Neural progenitor cell (in vitro differentiated cells): ENCODE measurements at regions not wholly inside any gene's neighbourhood (a gene's known extent, or its start where the extent isn't known, plus 50 kb on each side); places are given as distances from the start of the nearest gene placed in this dataset.

Experiments used
- DNase-seq: peaks from one replicate; pipeline ENCODE4 v3.0.0-alpha.2; 2016; ENCODE audit warnings: low spot score
- H2AFZ ChIP-seq: fragments of 200-600 bp; sonication (generic); replicated peaks from 2 replicates; pipeline ENCODE4 v1.6.1; 2016; ENCODE audit warnings: antibody characterized with exemption
- H3F3A ChIP-seq: fragments of 200-600 bp; sonication (generic); 2 replicates; pipeline ENCODE4 v1.6.1; 2016; ENCODE audit warnings: antibody characterized with exemption, low read depth
- H3K27ac ChIP-seq: fragments of 200-600 bp; sonication (generic); 2 replicates; pipeline ENCODE4 v1.5.1; 2016; ENCODE audit warnings: mild to moderate bottlenecking
- H3K27me3 ChIP-seq: fragments of 200-600 bp; sonication (generic); 2 replicates; pipeline ENCODE4 v1.6.1; 2016; ENCODE audit warnings: mild to moderate bottlenecking, moderate library complexity
- H3K36me3 ChIP-seq: fragments of 200-600 bp; sonication (generic); 2 replicates; pipeline ENCODE4 v1.5.1; 2016
- H3K4me1 ChIP-seq: fragments of 200-600 bp; sonication (generic); 2 replicates; pipeline ENCODE4 v1.6.1; 2016; ENCODE audit warnings: mixed run types
- H3K4me2 ChIP-seq: fragments of 200-600 bp; sonication (generic); 2 replicates; pipeline ENCODE4 v1.6.1; 2016
- H3K4me3 ChIP-seq: fragments of 200-600 bp; sonication (generic); 2 replicates; pipeline ENCODE4 v1.5.1; 2016
- H3K79me2 ChIP-seq: fragments of 200-600 bp; sonication (generic); 2 replicates; pipeline ENCODE4 v1.6.1; 2016; ENCODE audit warnings: low read depth
- H3K9ac ChIP-seq: fragments of 200-600 bp; sonication (generic); 2 replicates; pipeline ENCODE4 v1.6.1; 2016
- H3K9me3 ChIP-seq: fragments of 200-600 bp; sonication (generic); 2 replicates; pipeline ENCODE4 v1.5.1; 2016; ENCODE audit warnings: low read depth
- H4K20me1 ChIP-seq: fragments of 200-600 bp; sonication (generic); 2 replicates; pipeline ENCODE4 v1.6.1; 2016; ENCODE audit warnings: low read depth
- H3K27ac Mint-ChIP-seq: 3 replicates; pipeline ENCODE4 v1.8.0; 2021; ENCODE audit warnings: mixed read lengths
- H3K27me3 Mint-ChIP-seq: 2 replicates; pipeline ENCODE4 v1.8.0; 2022; ENCODE audit warnings: low read depth, mild to moderate bottlenecking, inconsistent platforms, moderate library complexity, mixed read lengths; ENCODE audit not compliant: insufficient read depth
- H3K36me3 Mint-ChIP-seq: 3 replicates; pipeline ENCODE4 v1.8.0; 2021; ENCODE audit warnings: mixed read lengths
- H3K4me1 Mint-ChIP-seq: 3 replicates; pipeline ENCODE4 v1.8.0; 2021; ENCODE audit warnings: mixed read lengths
- H3K4me3 Mint-ChIP-seq: 3 replicates; pipeline ENCODE4 v1.8.0; 2021; ENCODE audit warnings: mild to moderate bottlenecking, moderate library complexity, mixed read lengths
- H3K9me3 Mint-ChIP-seq: 3 replicates; pipeline ENCODE4 v1.8.0; 2020; ENCODE audit warnings: mixed read lengths
- EZH2 ChIP-seq: fragments of 200-600 bp; sonication (generic); IDR thresholded peaks from 2 replicates; pipeline ENCODE4 v1.6.1; 2017; ENCODE audit warnings: antibody characterized with exemption, mild to moderate bottlenecking, moderate library complexity
- EZH2phosphoT487 ChIP-seq: fragments of 200-600 bp; sonication (generic); IDR thresholded peaks from 2 replicates; pipeline ENCODE4 v1.6.1; 2017; ENCODE audit warnings: antibody characterized with exemption
- TF ChIP-seq, protein P1 (sequence below): fragments of 200-600 bp; sonication (generic); IDR thresholded peaks from 2 replicates; pipeline ENCODE4 v1.5.1; 2017; ENCODE audit warnings: antibody characterized with exemption, mild to moderate bottlenecking

DNA sequence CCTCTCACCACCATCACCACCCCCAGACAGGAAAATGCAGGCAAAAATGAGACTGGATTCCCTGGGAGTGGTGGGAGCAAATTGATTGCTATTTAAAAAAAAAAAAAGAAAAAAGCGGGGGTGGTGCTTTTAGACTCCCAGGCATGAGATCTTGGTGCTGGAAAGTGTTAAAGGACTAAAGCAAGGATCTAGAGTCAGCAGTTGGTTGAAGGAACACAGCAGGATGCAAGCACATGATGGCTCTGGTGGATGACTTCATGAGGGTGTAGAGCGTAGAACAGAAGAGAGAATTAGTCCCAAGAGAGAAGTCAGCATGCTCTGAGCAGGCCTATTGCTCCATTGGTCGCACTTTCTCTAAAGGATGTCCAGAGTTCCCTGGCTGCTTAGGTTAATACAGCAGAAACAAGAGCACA lies 183.8 kb upstream of the HMGA2 start:
- H4K20me1 ChIP-seq, result no peaks in the 10 kb centered on the region
- H3F3A ChIP-seq, result no peaks in the 10 kb centered on the region
- no peak overlapping the region for H3K4me3 Mint-ChIP-seq
- no peaks in the 10 kb centered on the region for H3K9me3 ChIP-seq
- H3K9me3 Mint-ChIP-seq, result peaks cover 2% of the 10 kb centered on the region
- no peak overlapping the region for H3K4me2 ChIP-seq
- H3K27ac Mint-ChIP-seq, result no peak overlapping the region
- peaks cover 6% of the 10 kb centered on the region for H3K4me1 Mint-ChIP-seq
- H3K36me3 Mint-ChIP-seq, result no peaks in the 10 kb centered on the region
- H3K36me3 ChIP-seq, result no peaks in the 10 kb centered on the region
- H3K4me1 ChIP-seq, result no peaks in the 10 kb centered on the region
- no peaks in the 10 kb centered on the region for H3K27me3 ChIP-seq
- H3K79me2 ChIP-seq, result no peaks in the 10 kb centered on the region
- no peak overlapping the region for H2AFZ ChIP-seq
- no peak overlapping the region for H3K4me3 ChIP-seq
- DNase-seq, result no peak
- no peak overlapping the region for H3K27ac ChIP-seq
- no peak overlapping the region for H3K9ac ChIP-seq
- TF ChIP-seq, protein P1, sequence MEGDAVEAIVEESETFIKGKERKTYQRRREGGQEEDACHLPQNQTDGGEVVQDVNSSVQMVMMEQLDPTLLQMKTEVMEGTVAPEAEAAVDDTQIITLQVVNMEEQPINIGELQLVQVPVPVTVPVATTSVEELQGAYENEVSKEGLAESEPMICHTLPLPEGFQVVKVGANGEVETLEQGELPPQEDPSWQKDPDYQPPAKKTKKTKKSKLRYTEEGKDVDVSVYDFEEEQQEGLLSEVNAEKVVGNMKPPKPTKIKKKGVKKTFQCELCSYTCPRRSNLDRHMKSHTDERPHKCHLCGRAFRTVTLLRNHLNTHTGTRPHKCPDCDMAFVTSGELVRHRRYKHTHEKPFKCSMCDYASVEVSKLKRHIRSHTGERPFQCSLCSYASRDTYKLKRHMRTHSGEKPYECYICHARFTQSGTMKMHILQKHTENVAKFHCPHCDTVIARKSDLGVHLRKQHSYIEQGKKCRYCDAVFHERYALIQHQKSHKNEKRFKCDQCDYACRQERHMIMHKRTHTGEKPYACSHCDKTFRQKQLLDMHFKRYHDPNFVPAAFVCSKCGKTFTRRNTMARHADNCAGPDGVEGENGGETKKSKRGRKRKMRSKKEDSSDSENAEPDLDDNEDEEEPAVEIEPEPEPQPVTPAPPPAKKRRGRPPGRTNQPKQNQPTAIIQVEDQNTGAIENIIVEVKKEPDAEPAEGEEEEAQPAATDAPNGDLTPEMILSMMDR, result no peak
- TF ChIP-seq EZH2 (no peak), EZH2phosphoT487 (no peak)
- peaks cover 4% of the 10 kb centered on the region for H3K27me3 Mint-ChIP-seq

DNA sequence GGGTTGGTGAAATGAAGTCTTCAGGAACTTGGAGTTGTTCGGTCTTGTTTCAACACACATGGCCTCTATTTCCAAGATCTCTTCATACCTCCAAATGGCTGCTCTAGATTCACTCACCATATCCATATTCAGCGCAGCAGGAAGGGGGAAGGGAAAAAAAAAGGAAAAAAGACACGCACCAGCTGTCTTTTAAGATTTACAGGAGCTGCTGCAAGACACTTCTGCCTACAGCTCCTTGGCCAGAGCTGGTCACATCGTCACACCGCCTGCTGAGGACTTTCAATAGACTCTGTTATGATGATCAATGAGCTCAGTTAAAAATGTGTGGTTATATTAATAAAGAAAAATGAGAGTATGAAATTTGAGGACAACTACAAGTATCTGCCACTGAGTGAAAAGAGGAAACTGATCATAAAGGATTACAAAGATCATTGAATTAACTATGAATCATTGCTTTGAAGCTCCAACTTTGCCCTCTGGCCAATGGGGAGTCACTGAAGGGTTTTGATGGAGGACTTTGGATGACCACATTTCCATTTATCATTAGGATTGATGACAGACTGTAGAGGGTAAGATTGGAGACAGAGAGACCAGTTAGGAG lies 182.1 kb upstream of the HMGA2 start:
- Histone ChIP-seq H3K27ac (no peak overlapping the region), H3K4me1 (no peaks in the 10 kb centered on the region), H3K36me3 (no peaks in the 10 kb centered on the region), H3K79me2 (no peaks in the 10 kb centered on the region), H3F3A (no peaks in the 10 kb centered on the region), H3K4me2 (no peak overlapping the region), H2AFZ (no peak overlapping the region), H4K20me1 (no peaks in the 10 kb centered on the region), H3K4me3 (no peak overlapping the region), H3K27me3 (no peaks in the 10 kb centered on the region), H3K9me3 (no peaks in the 10 kb centered on the region), H3K9ac (no peak overlapping the region)
- no peak for DNase-seq
- peaks cover 2% of the 10 kb centered on the region for H3K9me3 Mint-ChIP-seq
- H3K4me1 Mint-ChIP-seq, result peaks cover 6% of the 10 kb centered on the region
- no peak overlapping the region for H3K27ac Mint-ChIP-seq
- H3K4me3 Mint-ChIP-seq, result no peak overlapping the region
- TF ChIP-seq, protein P1, result no peak
- TF ChIP-seq EZH2phosphoT487 (no peak), EZH2 (no peak)
- H3K27me3 Mint-ChIP-seq, result peaks cover 4% of the 10 kb centered on the region
- no peaks in the 10 kb centered on the region for H3K36me3 Mint-ChIP-seq

DNA sequence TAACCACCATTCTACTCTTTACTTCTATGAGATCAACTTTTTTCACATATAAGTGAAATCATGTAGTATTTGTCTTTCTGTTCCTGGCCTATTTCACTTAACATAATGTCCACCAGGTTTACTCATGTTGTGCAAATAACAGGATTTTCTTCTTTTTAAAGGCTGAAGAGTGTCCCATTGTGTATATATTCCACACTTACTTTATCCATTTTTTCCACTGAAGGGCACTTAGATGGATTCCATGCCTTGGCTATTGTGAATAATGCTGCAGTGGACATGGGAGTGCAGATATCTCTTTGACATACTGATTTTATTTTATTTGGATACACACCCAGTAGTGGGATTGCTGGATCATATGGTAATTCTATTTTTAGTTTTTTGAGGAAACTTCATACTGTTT lies 181.1 kb upstream of the HMGA2 start:
- Mint-ChIP-seq H3K27ac (no peak overlapping the region), H3K36me3 (no peaks in the 10 kb centered on the region), H3K27me3 (peaks cover 4% of the 10 kb centered on the region), H3K4me1 (peaks cover 6% of the 10 kb centered on the region), H3K9me3 (peaks cover 2% of the 10 kb centered on the region), H3K4me3 (no peak overlapping the region)
- Histone ChIP-seq H3K79me2 (no peaks in the 10 kb centered on the region), H3K36me3 (no peaks in the 10 kb centered on the region), H3F3A (no peaks in the 10 kb centered on the region), H3K9ac (no peak overlapping the region), H4K20me1 (no peaks in the 10 kb centered on the region), H2AFZ (no peak overlapping the region), H3K4me3 (no peak overlapping the region), H3K27me3 (no peaks in the 10 kb centered on the region), H3K4me2 (no peak overlapping the region), H3K9me3 (no peaks in the 10 kb centered on the region), H3K4me1 (no peaks in the 10 kb centered on the region), H3K27ac (no peak overlapping the region)
- no peak for DNase-seq
- TF ChIP-seq, protein P1, result no peak
